Activated CD8-positive, alpha-beta memory T cell treated with anti-CD3 and anti-CD28 coated beads, Interleukin-2, amount 50 U/mL, for 48 hours (primary cell): ENCODE measurements at regions not wholly inside any gene's neighbourhood (a gene's known extent, or its start where the extent isn't known, plus 50 kb on each side); places are given as distances from the start of the nearest gene placed in this dataset.

Source experiments
- DNase-seq: peaks from one replicate; pipeline ENCODE4 v3.0.0-alpha.2; 2020

GRCh38 chr9:1939926-1940368 lies 75.2 kb upstream of the SMARCA2 start:
- peak; percentile 56 for DNase-seq

- DNase-seq: no peak
Observed at GRCh38 chr9:1941989-1942388, 73.2 kb upstream of the SMARCA2 start.

GRCh38 chr9:1946526-1947283 lies 68.4 kb upstream of the SMARCA2 start:
- no peak for DNase-seq

DNA sequence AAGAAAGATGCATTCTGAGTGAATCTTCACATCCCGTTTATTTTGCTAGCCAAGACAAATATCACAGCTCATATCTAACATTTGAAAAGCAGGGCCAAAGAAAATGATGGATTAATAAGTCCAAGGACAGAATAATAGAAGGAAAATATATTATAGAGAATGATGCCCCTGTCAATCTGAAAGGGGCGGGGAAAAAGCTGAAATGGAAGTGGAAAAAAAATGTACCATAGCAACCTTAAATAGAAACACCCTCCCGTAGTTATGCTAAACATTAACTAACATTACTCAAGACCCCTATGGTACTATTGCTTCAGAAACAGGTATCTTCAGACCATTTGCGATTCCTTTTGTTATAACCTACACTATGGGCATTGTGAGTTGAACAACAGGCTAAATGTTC lies 67.7 kb upstream of the SMARCA2 start:
- DNase-seq: no peak

- no peak for DNase-seq
Observed at GRCh38 chr9:1948541-1948940, 66.6 kb upstream of the SMARCA2 start.

GRCh38 chr9:1951446-1951845 lies 63.7 kb upstream of the SMARCA2 start:
- DNase-seq: no peak

- DNase-seq: no peak
Observed at GRCh38 chr9:1952001-1952400, 63.1 kb upstream of the SMARCA2 start.

DNA sequence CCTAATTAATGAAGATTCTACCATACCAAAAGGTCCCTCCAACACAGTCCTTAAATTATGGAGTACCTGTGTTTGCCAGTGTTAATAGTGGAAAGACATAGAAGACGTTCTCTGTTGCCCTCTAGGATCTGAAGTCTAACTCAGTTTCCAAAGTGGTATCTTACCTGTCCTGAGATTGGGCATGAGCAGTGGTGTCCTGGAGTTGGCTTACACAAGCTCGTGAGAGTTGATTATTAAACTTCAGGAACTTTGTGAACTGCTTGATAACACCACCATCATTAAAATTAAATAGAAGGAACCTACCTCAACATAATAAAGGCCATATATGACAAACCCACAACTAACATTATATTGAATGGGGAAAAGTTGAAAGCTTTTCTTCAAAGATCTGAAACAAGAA lies 60.9 kb upstream of the SMARCA2 start:
- no peak for DNase-seq

DNA sequence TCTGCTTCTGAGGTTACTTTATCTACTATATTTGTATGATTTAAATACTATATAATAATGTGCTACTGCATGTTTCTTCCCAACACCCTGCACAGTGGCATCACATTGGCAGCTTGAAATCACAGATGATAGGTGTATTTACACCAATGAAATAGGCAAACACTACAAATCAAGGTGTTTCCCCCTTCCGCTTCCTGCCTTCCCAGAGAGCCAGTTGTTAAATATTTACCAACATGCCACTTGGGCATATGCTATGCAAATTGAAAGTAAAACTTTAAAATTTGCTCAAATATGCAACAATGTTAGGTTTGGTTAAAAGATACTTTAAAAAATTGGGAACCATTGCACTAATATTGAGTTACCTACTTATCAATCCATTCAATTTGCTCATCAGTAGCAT lies 58.2 kb upstream of the SMARCA2 start:
- DNase-seq: no peak

DNA sequence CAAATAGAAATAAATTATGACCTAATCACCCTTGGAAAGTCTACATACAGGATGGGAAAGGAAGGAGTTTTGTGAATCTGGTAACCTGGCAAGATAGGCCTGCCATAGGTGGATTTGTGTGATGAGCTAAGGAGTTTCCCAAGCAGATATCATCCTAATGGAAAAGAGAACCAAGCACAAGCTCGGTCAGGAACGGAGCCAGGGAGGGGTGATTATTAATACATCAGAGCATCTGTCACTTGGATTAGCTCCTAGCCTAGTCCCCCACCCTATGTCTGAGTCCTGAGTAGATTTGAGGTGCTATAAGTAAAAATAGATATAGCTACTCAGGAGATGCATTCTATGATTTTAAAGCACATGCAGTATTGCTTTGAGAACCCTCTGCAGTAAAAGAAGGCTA lies 57.3 kb upstream of the SMARCA2 start:
- no peak for DNase-seq

DNA sequence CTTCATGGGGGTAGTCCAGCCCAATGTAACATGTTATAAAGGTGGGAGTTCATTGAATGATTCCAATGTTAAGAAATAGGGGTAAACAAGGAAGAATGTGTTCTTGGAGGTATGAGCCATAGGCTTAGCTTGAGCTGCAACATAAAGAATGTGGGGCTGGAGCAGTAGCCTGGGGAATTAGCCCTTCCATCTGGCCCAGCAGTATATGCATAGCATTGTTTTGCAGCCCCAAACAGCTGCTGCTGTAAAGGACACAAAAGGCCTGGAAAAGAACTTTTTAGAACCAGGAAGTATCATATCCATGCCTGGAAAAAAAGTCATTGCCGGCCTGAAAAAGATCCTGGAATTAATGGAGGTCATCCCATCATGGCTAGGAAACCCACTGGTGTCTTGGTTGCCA lies 55.8 kb upstream of the SMARCA2 start:
- no peak for DNase-seq

GRCh38 chr9:1960342-1961042 lies 54.7 kb upstream of the SMARCA2 start:
- DNase-seq: no peak

DNA sequence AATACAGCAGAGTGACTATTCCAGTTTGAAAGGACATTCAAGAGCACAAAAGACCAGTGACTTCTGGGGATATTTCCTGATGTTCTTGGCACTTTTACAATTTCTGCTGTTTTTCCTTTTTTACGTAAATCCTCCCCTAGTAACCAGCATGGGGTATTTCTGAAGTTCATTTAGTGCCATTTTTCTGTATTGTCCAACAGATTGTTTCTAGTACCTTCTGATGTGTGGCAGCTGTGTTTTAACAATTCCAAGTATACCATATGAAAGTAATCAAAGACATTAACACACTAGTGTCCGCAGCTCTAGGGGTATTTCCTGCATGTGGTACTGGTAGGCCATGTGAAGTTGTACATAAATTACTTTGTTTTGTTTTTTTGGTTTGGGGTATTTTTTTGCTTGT lies 53.0 kb upstream of the SMARCA2 start:
- DNase-seq: no peak

DNA sequence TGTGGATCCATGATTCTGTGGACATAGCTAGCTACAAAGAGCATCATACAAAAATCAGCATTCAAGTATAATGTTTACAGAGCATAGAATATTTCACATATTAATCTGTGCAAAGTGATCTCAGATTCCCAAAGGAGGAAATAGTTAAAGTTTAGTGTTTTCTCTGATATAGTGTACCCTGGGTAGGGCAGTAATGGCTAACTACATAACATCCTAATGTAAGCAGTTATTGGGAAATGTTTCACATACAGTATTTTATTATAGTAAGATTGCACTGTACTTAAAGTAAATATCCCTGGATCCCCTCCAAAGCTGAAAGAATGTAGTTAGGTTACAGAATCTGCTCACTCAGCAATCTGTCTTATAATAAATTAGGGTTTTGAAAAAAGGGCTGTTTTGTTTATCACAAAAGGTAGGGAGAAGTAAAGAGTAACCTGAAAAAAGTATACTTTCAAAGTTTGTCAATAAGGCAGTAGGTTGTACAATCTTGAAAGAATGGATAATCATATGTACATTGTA lies 52.5 kb upstream of the SMARCA2 start:
- no peak for DNase-seq

- DNase-seq: no peak
Observed at GRCh38 chr9:1964093-1964492, 51.1 kb upstream of the SMARCA2 start.
